H9 (cell line): ENCODE measurements at regions not wholly inside any gene's neighbourhood (a gene's known extent, or its start where the extent isn't known, plus 50 kb on each side); places are given as distances from the start of the nearest gene placed in this dataset.
A peak's percentile ranks its signal among the peaks of the same experiment; 100 is the strongest.
"Not testable (repeated sequence)": the region's sequence is repeated elsewhere in the genome, so short reads cannot be mapped to it uniquely, and the experiment has no call there.

Experiments used
- DNase-seq: peaks from one replicate; pipeline ENCODE4 v3.0.0-alpha.2; 2017
- H2AFZ ChIP-seq: one replicate; pipeline ENCODE4 v1.6.1; 2013; ENCODE audit warnings: mild to moderate bottlenecking, low read length, control low read depth, moderate library complexity
- H2AK5ac ChIP-seq: 2 replicates; pipeline ENCODE4 v1.6.1; 2013; ENCODE audit warnings: low read length, control low read depth, mixed read lengths; ENCODE audit not compliant: insufficient read length
- H2BK120ac ChIP-seq: one replicate; pipeline ENCODE4 v1.6.1; 2013; ENCODE audit warnings: low read depth, mild to moderate bottlenecking, low read length, control low read depth, inconsistent platforms; ENCODE audit not compliant: poor library complexity, severe bottlenecking
- H2BK12ac ChIP-seq: 2 replicates; pipeline ENCODE4 v1.6.1; 2013; ENCODE audit warnings: low read length, control low read depth, mixed read lengths, low read depth; ENCODE audit not compliant: insufficient read length
- H2BK15ac ChIP-seq: 2 replicates; pipeline ENCODE4 v1.6.1; 2013; ENCODE audit warnings: low read depth, low read length, control low read depth
- H2BK20ac ChIP-seq: one replicate; pipeline ENCODE4 v1.6.1; 2013; ENCODE audit warnings: low read depth, mild to moderate bottlenecking, low read length, control low read depth, inconsistent platforms; ENCODE audit not compliant: poor library complexity, severe bottlenecking
- H2BK5ac ChIP-seq: 2 replicates; pipeline ENCODE4 v1.6.1; 2013; ENCODE audit warnings: low read length, control low read depth, mixed read lengths; ENCODE audit not compliant: insufficient read length
- H3K14ac ChIP-seq: 2 replicates; pipeline ENCODE4 v1.6.1; 2013; ENCODE audit warnings: low read length, control low read depth; ENCODE audit not compliant: insufficient read depth
- H3K18ac ChIP-seq: 2 replicates; pipeline ENCODE4 v1.6.1; 2013; ENCODE audit warnings: low read depth, mild to moderate bottlenecking, mixed read lengths, low read length, control low read depth; ENCODE audit not compliant: insufficient read length
- H3K23ac ChIP-seq: 2 replicates; pipeline ENCODE4 v1.6.1; 2013; ENCODE audit warnings: low read length, control low read depth, mixed read lengths, low read depth; ENCODE audit not compliant: insufficient read length
- H3K23me2 ChIP-seq: 2 replicates; pipeline ENCODE4 v1.6.1; 2013; ENCODE audit warnings: low read depth, mild to moderate bottlenecking, mixed read lengths, low read length, control low read depth; ENCODE audit not compliant: insufficient read length, poor library complexity, severe bottlenecking
- H3K27ac ChIP-seq: 2 replicates; pipeline ENCODE4 v1.5.1; 2013; ENCODE audit warnings: low read length, control low read depth, mixed read lengths, low read depth; ENCODE audit not compliant: insufficient read length
- H3K27me3 ChIP-seq: 2 replicates; pipeline ENCODE4 v1.6.1; 2013; ENCODE audit warnings: low read length, control low read depth, inconsistent platforms; ENCODE audit not compliant: insufficient read depth
- H3K4ac ChIP-seq: 2 replicates; pipeline ENCODE4 v1.6.1; 2013; ENCODE audit warnings: low read depth, mild to moderate bottlenecking, control low read depth, inconsistent platforms, low read length, moderate library complexity
- H3K4me1 ChIP-seq: 2 replicates; pipeline ENCODE4 v1.6.1; 2013; ENCODE audit warnings: low read length, control low read depth, inconsistent platforms; ENCODE audit not compliant: insufficient read depth
- H3K4me2 ChIP-seq: 2 replicates; pipeline ENCODE4 v1.6.1; 2013; ENCODE audit warnings: low read length, control low read depth, mixed read lengths; ENCODE audit not compliant: insufficient read length, insufficient read depth
- H3K56ac ChIP-seq: 2 replicates; pipeline ENCODE4 v1.6.1; 2013; ENCODE audit warnings: low read depth, mild to moderate bottlenecking, mixed read lengths, low read length, control low read depth; ENCODE audit not compliant: insufficient read length
- H3K79me1 ChIP-seq: 2 replicates; pipeline ENCODE4 v1.6.1; 2013; ENCODE audit warnings: low read depth, mild to moderate bottlenecking, moderate library complexity, low read length, control low read depth, inconsistent platforms; ENCODE audit not compliant: insufficient read depth, poor library complexity, severe bottlenecking
- H3K79me2 ChIP-seq: 2 replicates; pipeline ENCODE4 v1.6.1; 2013; ENCODE audit warnings: low read length, control low read depth, inconsistent platforms; ENCODE audit not compliant: insufficient read depth
- H3K9ac ChIP-seq: 2 replicates; pipeline ENCODE4 v1.6.1; 2013; ENCODE audit warnings: low read length, control low read depth, mixed read lengths; ENCODE audit not compliant: insufficient read length; ENCODE audit errors: extremely low read depth
- H3K9me3 ChIP-seq: one replicate; pipeline ENCODE4 v1.6.1; 2013; ENCODE audit warnings: low read depth, low read length, inconsistent platforms; ENCODE audit not compliant: control insufficient read depth
- H3T11ph ChIP-seq: one replicate; pipeline ENCODE4 v1.6.1; 2013; ENCODE audit warnings: mild to moderate bottlenecking, low read length, control low read depth, inconsistent platforms
- H4K20me1 ChIP-seq: one replicate; pipeline ENCODE4 v1.6.1; 2013; ENCODE audit not compliant: control insufficient read depth, insufficient read length, insufficient read depth
- H4K5ac ChIP-seq: 2 replicates; pipeline ENCODE4 v1.6.1; 2013; ENCODE audit warnings: low read depth, mild to moderate bottlenecking, mixed read lengths, low read length, control low read depth; ENCODE audit not compliant: insufficient read length
- H4K8ac ChIP-seq: replicated peaks from 2 replicates; pipeline ENCODE4 v1.6.1; 2013; ENCODE audit warnings: low read length, control low read depth, mixed read lengths, low read depth; ENCODE audit not compliant: insufficient read length
- H4K91ac ChIP-seq: 2 replicates; pipeline ENCODE4 v1.6.1; 2013; ENCODE audit warnings: low read depth, mild to moderate bottlenecking, moderate library complexity, mixed read lengths, low read length, control low read depth; ENCODE audit not compliant: insufficient read length
- H3K27ac Mint-ChIP-seq, 3 experiments: 2 replicates in 2 of 3; 3 replicates in 1 of 3; pipeline ENCODE4 v1.8.0; 2020 to 2021; ENCODE audit warnings: mixed read lengths in 3 of 3, mild to moderate bottlenecking in 1 of 3, moderate library complexity in 1 of 3
- H3K27me3 Mint-ChIP-seq: 2 replicates; pipeline ENCODE4 v1.8.0; 2021; ENCODE audit warnings: low read depth, mild to moderate bottlenecking, moderate library complexity, mixed read lengths
- H3K36me3 Mint-ChIP-seq, 3 experiments: 2 replicates in 2 of 3; 3 replicates in 1 of 3; pipeline ENCODE4 v1.8.0; 2020 to 2021; ENCODE audit warnings: low read depth in 3 of 3, mixed read lengths in 3 of 3; ENCODE audit not compliant: insufficient read depth in 1 of 3
- H3K4me1 Mint-ChIP-seq, 2 experiments: 2 replicates each; pipeline ENCODE4 v1.8.0; 2020; ENCODE audit warnings: mixed read lengths in 2 of 2
- H3K4me3 Mint-ChIP-seq, 2 experiments: 2 replicates in 1 of 2; 3 replicates in 1 of 2; pipeline ENCODE4 v1.8.0; 2020 to 2021; ENCODE audit warnings: mild to moderate bottlenecking in 2 of 2, mixed read lengths in 2 of 2, moderate library complexity in 1 of 2
- H3K9me3 Mint-ChIP-seq, 2 experiments: 2 replicates in 1 of 2; 3 replicates in 1 of 2; pipeline ENCODE4 v1.8.0; 2020; ENCODE audit warnings: mild to moderate bottlenecking in 2 of 2, mixed read lengths in 2 of 2, moderate library complexity in 1 of 2
- whole genome bisulfite sequencing: extraction: QIAGEN DNeasy Blood & Tissue Kit; methylation state at CpG from one replicate; pipeline ENCODE4 v1.1.7; 2013; ENCODE audit warnings: missing lambda C conversion rate, low lambda C conversion rate, mixed read lengths; ENCODE audit not compliant: insufficient read length; ENCODE audit errors: extremely low coverage; 5-methylcytosine and 5-hydroxymethylcytosine counted together

GRCh38 chr1:149700677-149701567 lies 81.6 kb upstream of the FCGR1A start:
- not testable (repeated sequence) for H3K27me3 ChIP-seq, H3K9me3 Mint-ChIP-seq, H4K91ac ChIP-seq, DNase-seq, H3K79me1 ChIP-seq, H2BK5ac ChIP-seq, H2BK12ac ChIP-seq, H3K4ac ChIP-seq, H2BK20ac ChIP-seq, H4K8ac ChIP-seq, H2BK15ac ChIP-seq, H3K4me1 ChIP-seq, H3K27me3 Mint-ChIP-seq, H3K18ac ChIP-seq, H4K5ac ChIP-seq, H3T11ph ChIP-seq, H3K27ac ChIP-seq, H3K9ac ChIP-seq, H3K23ac ChIP-seq, H4K20me1 ChIP-seq, H3K56ac ChIP-seq, H2AK5ac ChIP-seq, H3K4me2 ChIP-seq, H2BK120ac ChIP-seq, H3K4me3 Mint-ChIP-seq, H3K79me2 ChIP-seq, H3K36me3 Mint-ChIP-seq, H3K4me1 Mint-ChIP-seq, H2AFZ ChIP-seq, H3K23me2 ChIP-seq, H3K27ac Mint-ChIP-seq, H3K14ac ChIP-seq, H3K9me3 ChIP-seq
- WGBS: no CpG with 5 or more reads among the region's 58 CpGs

GRCh38 chr1:149708192-149708853 lies 74.2 kb upstream of the FCGR1A start:
- H3K27ac Mint-ChIP-seq: peak overlapping the region in 1 of 3 experiments; percentile 94; a peak in 1 of 7 replicates
- not testable (repeated sequence) for H3K9me3 Mint-ChIP-seq, H3T11ph ChIP-seq, H4K91ac ChIP-seq, H3K9me3 ChIP-seq, H2AK5ac ChIP-seq, H3K79me2 ChIP-seq, H3K4me1 ChIP-seq, H4K5ac ChIP-seq, H4K20me1 ChIP-seq, H3K27me3 ChIP-seq, H2BK5ac ChIP-seq, H3K4me1 Mint-ChIP-seq, H2AFZ ChIP-seq, H2BK15ac ChIP-seq, H4K8ac ChIP-seq, H2BK120ac ChIP-seq, H2BK20ac ChIP-seq, H3K36me3 Mint-ChIP-seq, H3K23me2 ChIP-seq, H3K23ac ChIP-seq, H3K27ac ChIP-seq, H3K79me1 ChIP-seq, H3K4me2 ChIP-seq, H3K56ac ChIP-seq, H3K18ac ChIP-seq, H3K4ac ChIP-seq, H3K9ac ChIP-seq, H2BK12ac ChIP-seq, H3K27me3 Mint-ChIP-seq, H3K14ac ChIP-seq
- no CpG with 5 or more reads among the region's 22 CpGs for WGBS
- peak; percentile 61 for DNase-seq
- peak overlapping the region; percentile 36 to 75 for H3K4me3 Mint-ChIP-seq
